ENCODE measurements at regions not wholly inside any gene's neighbourhood (a gene's known extent, or its start where the extent isn't known, plus 50 kb on each side); places are given as distances from the start of the nearest gene placed in this dataset.
A peak's percentile ranks its signal among the peaks of the same experiment; 100 is the strongest.

DNA sequence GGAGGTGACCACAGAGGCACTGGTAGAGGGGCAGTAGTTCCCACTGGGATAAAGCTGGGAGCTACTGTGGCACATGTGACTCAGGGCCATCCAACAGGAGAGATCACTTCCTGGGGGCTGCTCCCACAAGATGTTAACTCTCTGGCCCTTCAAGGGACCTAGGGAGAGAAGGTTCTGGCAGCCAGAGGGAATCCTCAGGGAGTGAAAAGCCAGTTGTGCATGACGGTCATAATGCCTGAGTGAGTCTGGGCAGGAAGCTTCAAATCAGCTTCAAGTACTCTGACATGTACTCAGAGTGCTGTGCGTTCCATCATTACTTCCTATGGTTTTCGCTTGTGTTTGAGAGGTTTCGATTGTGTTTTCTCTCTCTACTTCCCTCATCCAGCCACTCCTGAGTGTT lies 388.5 kb downstream of the GABRG2 start:
- no peak overlapping the region for H2BK120ac ChIP-seq (ENCODE audit: low read depth, low read length)
- H2AK5ac ChIP-seq (ENCODE audit: low read length, severe bottlenecking), result no peak overlapping the region
- no peak overlapping the region for H2BK15ac ChIP-seq (ENCODE audit: low read depth, poor library complexity, severe bottlenecking)
- H3K9ac ChIP-seq (ENCODE audit: low read length), result no peak overlapping the region
- no peak overlapping the region for H3K27ac ChIP-seq (ENCODE audit: low read length, poor library complexity, severe bottlenecking)
- no peak overlapping the region for H4K91ac ChIP-seq (ENCODE audit: low read length)
- WGBS, result 33% methylated on average over 4 of the region's 4 CpGs
- no peak overlapping the region for H3K14ac ChIP-seq (ENCODE audit: low read length in 2 of 2)
- no peak overlapping the region for H2BK5ac ChIP-seq (ENCODE audit: low read depth, low read length, poor library complexity, severe bottlenecking)
- H4K8ac ChIP-seq (ENCODE audit: low read length), result no peak overlapping the region
- no peak overlapping the region for H3K4ac ChIP-seq (ENCODE audit: low read depth in 1 of 2, low read length in 2 of 2)
- H3K36me3 ChIP-seq (ENCODE audit: control insufficient read depth in 1 of 2, insufficient read depth in 2 of 2, low read depth in 1 of 2, low read length in 2 of 2), result no peaks in the 10 kb centered on the region
- no peak for DNase-seq
- no peaks in the 10 kb centered on the region for H3K27me3 ChIP-seq (ENCODE audit: control insufficient read depth in 1 of 2, insufficient read depth in 1 of 2, low read length in 2 of 2)
- H3K23ac ChIP-seq (ENCODE audit: low read length in 2 of 2), result no peak overlapping the region
- no peaks in the 10 kb centered on the region for H3K4me1 ChIP-seq (ENCODE audit: control insufficient read depth, insufficient read depth, low read depth, low read length)
- H3K79me1 ChIP-seq (replicated peaks; ENCODE audit: low read length, poor library complexity, severe bottlenecking), result no peaks in the 10 kb centered on the region
- H3K18ac ChIP-seq (ENCODE audit: low read depth in 1 of 2, low read length in 2 of 2), result no peak overlapping the region
- H3K4me2 ChIP-seq (ENCODE audit: low read length, poor library complexity, severe bottlenecking), result no peak overlapping the region
- H2BK12ac ChIP-seq (ENCODE audit: low read length in 2 of 2), result no peak overlapping the region
- H2AFZ ChIP-seq (ENCODE audit: low read depth, low read length), result no peak overlapping the region
- no peak overlapping the region for H3K4me3 ChIP-seq (ENCODE audit: insufficient read depth in 1 of 2, low read depth in 1 of 2, low read length in 2 of 2)
- H3K9me3 ChIP-seq (ENCODE audit: control insufficient read depth, low read length), result peaks cover 25% of the 10 kb centered on the region

- Histone ChIP-seq H4K91ac (ENCODE audit: low read length) (no peak overlapping the region), H3K14ac (ENCODE audit: low read length in 2 of 2) (no peak overlapping the region), H3K27ac (ENCODE audit: low read length, poor library complexity, severe bottlenecking) (no peak overlapping the region), H2AK5ac (ENCODE audit: low read length, severe bottlenecking) (no peak overlapping the region), H3K4ac (ENCODE audit: low read depth in 1 of 2, low read length in 2 of 2) (no peak overlapping the region), H3K79me1 (replicated peaks; ENCODE audit: low read length, poor library complexity, severe bottlenecking) (no peaks in the 10 kb centered on the region), H3K18ac (ENCODE audit: low read depth in 1 of 2, low read length in 2 of 2) (no peak overlapping the region), H3K4me2 (ENCODE audit: low read length, poor library complexity, severe bottlenecking) (no peak overlapping the region), H2AFZ (ENCODE audit: low read depth, low read length) (no peak overlapping the region), H3K27me3 (ENCODE audit: control insufficient read depth in 1 of 2, insufficient read depth in 1 of 2, low read length in 2 of 2) (no peaks in the 10 kb centered on the region), H3K36me3 (ENCODE audit: control insufficient read depth in 1 of 2, insufficient read depth in 2 of 2, low read depth in 1 of 2, low read length in 2 of 2) (no peaks in the 10 kb centered on the region), H3K23ac (ENCODE audit: low read length in 2 of 2) (no peak overlapping the region), H3K4me3 (ENCODE audit: insufficient read depth in 1 of 2, low read depth in 1 of 2, low read length in 2 of 2) (no peak overlapping the region), H3K9me3 (ENCODE audit: control insufficient read depth, low read length) (peaks cover 12% of the 10 kb centered on the region), H3K9ac (ENCODE audit: low read length) (no peak overlapping the region), H2BK12ac (ENCODE audit: low read length in 2 of 2) (no peak overlapping the region), H2BK5ac (ENCODE audit: low read depth, low read length, poor library complexity, severe bottlenecking) (no peak overlapping the region), H4K8ac (ENCODE audit: low read length) (no peak overlapping the region), H3K4me1 (ENCODE audit: control insufficient read depth, insufficient read depth, low read depth, low read length) (no peaks in the 10 kb centered on the region), H2BK120ac (ENCODE audit: low read depth, low read length) (no peak overlapping the region), H2BK15ac (ENCODE audit: low read depth, poor library complexity, severe bottlenecking) (no peak overlapping the region)
- WGBS, result 64% methylated on average over 1 of the region's 1 CpG
- DNase-seq, result no peak
These were observed 398.4 kb downstream of the GABRG2 start for GRCh38 chr5:162466011-162466410.

- no peak overlapping the region for H3K4me2 ChIP-seq (ENCODE audit: low read length, poor library complexity, severe bottlenecking)
- no peak for DNase-seq
- no peaks in the 10 kb centered on the region for H3K36me3 ChIP-seq (ENCODE audit: control insufficient read depth in 1 of 2, insufficient read depth in 2 of 2, low read depth in 1 of 2, low read length in 2 of 2)
- peak overlapping the region; percentile 29 for H2AK5ac ChIP-seq (ENCODE audit: low read length, severe bottlenecking)
- no peak overlapping the region for H2BK5ac ChIP-seq (ENCODE audit: low read depth, low read length, poor library complexity, severe bottlenecking)
- no peak overlapping the region for H4K91ac ChIP-seq (ENCODE audit: low read length)
- no peak overlapping the region for H3K18ac ChIP-seq (ENCODE audit: low read depth in 1 of 2, low read length in 2 of 2)
- H4K8ac ChIP-seq (ENCODE audit: low read length), result no peak overlapping the region
- no peak overlapping the region for H2AFZ ChIP-seq (ENCODE audit: low read depth, low read length)
- no peak overlapping the region for H3K4me3 ChIP-seq (ENCODE audit: insufficient read depth in 1 of 2, low read depth in 1 of 2, low read length in 2 of 2)
- no peak overlapping the region for H2BK12ac ChIP-seq (ENCODE audit: low read length in 2 of 2)
- WGBS, result 66% methylated on average over 2 of the region's 2 CpGs
- no peak overlapping the region for H3K27ac ChIP-seq (ENCODE audit: low read length, poor library complexity, severe bottlenecking)
- H3K9ac ChIP-seq (ENCODE audit: low read length), result no peak overlapping the region
- peaks cover 12% of the 10 kb centered on the region for H3K9me3 ChIP-seq (ENCODE audit: control insufficient read depth, low read length)
- H2BK15ac ChIP-seq (ENCODE audit: low read depth, poor library complexity, severe bottlenecking), result no peak overlapping the region
- H3K27me3 ChIP-seq (ENCODE audit: control insufficient read depth in 1 of 2, insufficient read depth in 1 of 2, low read length in 2 of 2), result no peaks in the 10 kb centered on the region
- H3K14ac ChIP-seq (ENCODE audit: low read length in 2 of 2), result no peak overlapping the region
- no peak overlapping the region for H3K23ac ChIP-seq (ENCODE audit: low read length in 2 of 2)
- no peak overlapping the region for H3K4ac ChIP-seq (ENCODE audit: low read depth in 1 of 2, low read length in 2 of 2)
- peaks cover 2% of the 10 kb centered on the region for H3K4me1 ChIP-seq (ENCODE audit: control insufficient read depth, insufficient read depth, low read depth, low read length)
- no peaks in the 10 kb centered on the region for H3K79me1 ChIP-seq (replicated peaks; ENCODE audit: low read length, poor library complexity, severe bottlenecking)
- no peak overlapping the region for H2BK120ac ChIP-seq (ENCODE audit: low read depth, low read length)
These were observed 405.6 kb downstream of the GABRG2 start for GRCh38 chr5:162473041-162473714.

DNA sequence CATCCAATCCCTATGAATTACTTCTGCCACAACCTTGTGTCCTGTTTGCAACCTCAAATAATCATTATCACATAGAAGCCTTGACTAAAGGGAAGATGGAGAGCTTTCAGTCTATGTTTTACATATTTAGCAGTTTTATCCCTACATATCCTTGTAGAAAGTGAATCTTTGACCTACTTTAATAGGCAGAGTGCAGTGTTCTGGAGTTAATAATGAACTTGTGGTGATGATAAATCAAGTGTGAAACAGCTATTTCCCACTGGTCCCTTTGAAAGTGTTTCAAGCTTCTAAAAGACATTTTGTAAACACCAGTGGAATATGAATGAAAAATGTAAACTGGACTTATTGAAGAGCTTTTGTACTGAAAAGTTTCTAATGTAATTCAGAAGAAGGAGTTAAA lies 406.7 kb downstream of the GABRG2 start:
- Histone ChIP-seq H2AK5ac (ENCODE audit: low read length, severe bottlenecking) (no peak overlapping the region), H2BK5ac (ENCODE audit: low read depth, low read length, poor library complexity, severe bottlenecking) (no peak overlapping the region), H3K23ac (ENCODE audit: low read length in 2 of 2) (no peak overlapping the region), H3K9ac (ENCODE audit: low read length) (no peak overlapping the region), H2BK15ac (ENCODE audit: low read depth, poor library complexity, severe bottlenecking) (no peak overlapping the region), H3K4ac (ENCODE audit: low read depth in 1 of 2, low read length in 2 of 2) (no peak overlapping the region), H4K91ac (ENCODE audit: low read length) (no peak overlapping the region), H3K4me2 (ENCODE audit: low read length, poor library complexity, severe bottlenecking) (no peak overlapping the region), H3K9me3 (ENCODE audit: control insufficient read depth, low read length) (peaks cover 12% of the 10 kb centered on the region), H2BK120ac (ENCODE audit: low read depth, low read length) (no peak overlapping the region), H3K4me1 (ENCODE audit: control insufficient read depth, insufficient read depth, low read depth, low read length) (peaks cover 2% of the 10 kb centered on the region), H4K8ac (ENCODE audit: low read length) (no peak overlapping the region), H3K36me3 (ENCODE audit: control insufficient read depth in 1 of 2, insufficient read depth in 2 of 2, low read depth in 1 of 2, low read length in 2 of 2) (no peaks in the 10 kb centered on the region), H3K79me1 (replicated peaks; ENCODE audit: low read length, poor library complexity, severe bottlenecking) (no peaks in the 10 kb centered on the region), H3K18ac (ENCODE audit: low read depth in 1 of 2, low read length in 2 of 2) (no peak overlapping the region), H3K27me3 (ENCODE audit: control insufficient read depth in 1 of 2, insufficient read depth in 1 of 2, low read length in 2 of 2) (no peaks in the 10 kb centered on the region), H3K27ac (ENCODE audit: low read length, poor library complexity, severe bottlenecking) (no peak overlapping the region), H3K14ac (ENCODE audit: low read length in 2 of 2) (no peak overlapping the region), H2BK12ac (ENCODE audit: low read length in 2 of 2) (no peak overlapping the region), H3K4me3 (ENCODE audit: insufficient read depth in 1 of 2, low read depth in 1 of 2, low read length in 2 of 2) (no peak overlapping the region), H2AFZ (ENCODE audit: low read depth, low read length) (no peak overlapping the region)
- no peak for DNase-seq
